GM21526 (cell line): ENCODE measurements at regions not wholly inside any gene's neighbourhood (a gene's known extent, or its start where the extent isn't known, plus 50 kb on each side); places are given as distances from the start of the nearest gene placed in this dataset.
A peak's percentile ranks its signal among the peaks of the same experiment; 100 is the strongest.

Experiments used
- ATAC-seq: cut with Tn5 transposase; IDR thresholded peaks from one replicate; pipeline ENCODE4 v1.9.1; 2021; ENCODE audit warnings: moderate library complexity; ENCODE audit not compliant: unreplicated experiment, low FRiP score

DNA sequence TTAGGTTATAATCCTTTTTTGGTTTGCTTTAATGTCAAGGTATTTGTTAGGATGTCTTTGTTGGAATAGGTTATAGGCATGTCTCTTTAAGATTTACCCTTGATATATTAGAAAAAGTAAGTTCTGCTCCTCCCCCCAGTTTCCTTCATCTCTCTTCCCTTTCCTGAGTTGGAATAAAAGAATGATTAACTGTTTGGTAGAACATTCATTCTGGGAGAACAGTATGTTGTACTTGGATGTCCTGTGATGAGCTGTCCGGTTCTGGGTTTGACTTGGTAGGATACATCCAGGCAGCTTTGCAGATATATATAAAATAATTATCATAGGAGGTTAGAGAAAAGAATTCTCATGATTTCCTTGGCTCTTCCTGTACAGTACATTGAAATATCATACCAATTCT, 199.6 kb upstream of the RREB1 start:
- no peak for ATAC-seq

DNA sequence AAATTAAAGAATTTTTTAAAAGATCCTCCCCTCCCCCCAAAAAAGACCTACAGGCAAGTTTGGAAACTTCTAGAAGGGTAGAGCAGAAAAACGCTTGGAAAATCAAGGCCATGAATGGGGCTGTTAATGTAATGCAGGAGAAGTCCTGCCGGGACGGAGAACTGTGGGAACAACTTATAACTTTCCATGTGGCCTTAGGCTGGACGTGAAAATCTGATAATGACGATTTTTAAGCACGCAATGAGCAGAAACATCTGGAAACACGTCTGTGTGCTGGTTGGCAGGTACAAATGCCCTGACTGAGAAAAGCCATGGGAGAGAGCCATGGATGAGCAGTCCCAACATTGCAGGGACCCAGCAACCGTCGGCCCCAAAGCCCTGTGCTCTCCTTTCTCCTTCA, 198.7 kb upstream of the RREB1 start:
- ATAC-seq: no peak

DNA sequence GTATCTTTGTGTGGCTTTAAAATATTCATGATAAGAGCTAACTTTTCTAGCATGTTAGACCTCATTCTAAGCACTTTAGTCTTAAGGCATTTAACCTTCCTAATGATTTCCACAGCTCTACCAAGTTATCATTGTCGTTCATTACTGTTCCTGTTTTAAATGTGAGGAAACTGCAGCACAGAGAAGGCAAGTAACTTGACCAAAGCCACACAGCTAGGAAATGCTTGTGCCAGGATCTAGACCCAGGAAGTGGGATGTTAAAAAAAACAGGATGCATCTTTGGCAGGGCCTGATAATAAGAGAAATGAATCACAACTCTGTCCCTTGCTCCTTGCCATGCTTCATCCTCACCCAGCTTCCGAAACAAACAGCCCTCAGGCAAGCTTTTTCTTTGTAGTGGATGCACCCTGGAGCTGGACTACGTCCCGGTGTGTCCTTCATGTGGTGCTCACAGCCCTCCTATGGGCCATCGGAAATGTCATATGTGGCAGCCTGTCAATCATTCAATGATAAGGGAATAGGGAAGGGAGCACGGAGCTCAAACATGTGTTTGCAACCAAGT, 196.9 kb upstream of the RREB1 start:
- ATAC-seq: no peak

DNA sequence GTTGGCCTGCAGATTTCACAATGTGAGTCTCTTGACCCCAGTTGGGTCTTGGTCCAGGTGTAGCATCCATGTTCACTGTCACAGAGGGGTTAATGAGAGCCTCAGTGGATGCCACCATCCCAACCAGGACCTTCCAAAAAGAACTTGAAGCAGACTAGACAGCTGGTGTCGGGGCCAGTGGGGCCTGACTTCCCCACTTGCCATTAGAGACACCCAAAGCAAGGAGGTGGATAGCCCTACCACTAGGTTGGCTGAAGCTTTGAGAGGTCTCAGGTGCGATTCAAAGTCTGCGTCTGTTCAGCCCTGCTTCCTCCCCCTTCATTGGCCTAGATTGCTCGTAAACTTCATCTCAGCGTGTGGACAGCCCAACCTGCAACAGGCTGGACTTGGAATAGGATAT, 196.4 kb upstream of the RREB1 start:
- ATAC-seq: no peak

DNA sequence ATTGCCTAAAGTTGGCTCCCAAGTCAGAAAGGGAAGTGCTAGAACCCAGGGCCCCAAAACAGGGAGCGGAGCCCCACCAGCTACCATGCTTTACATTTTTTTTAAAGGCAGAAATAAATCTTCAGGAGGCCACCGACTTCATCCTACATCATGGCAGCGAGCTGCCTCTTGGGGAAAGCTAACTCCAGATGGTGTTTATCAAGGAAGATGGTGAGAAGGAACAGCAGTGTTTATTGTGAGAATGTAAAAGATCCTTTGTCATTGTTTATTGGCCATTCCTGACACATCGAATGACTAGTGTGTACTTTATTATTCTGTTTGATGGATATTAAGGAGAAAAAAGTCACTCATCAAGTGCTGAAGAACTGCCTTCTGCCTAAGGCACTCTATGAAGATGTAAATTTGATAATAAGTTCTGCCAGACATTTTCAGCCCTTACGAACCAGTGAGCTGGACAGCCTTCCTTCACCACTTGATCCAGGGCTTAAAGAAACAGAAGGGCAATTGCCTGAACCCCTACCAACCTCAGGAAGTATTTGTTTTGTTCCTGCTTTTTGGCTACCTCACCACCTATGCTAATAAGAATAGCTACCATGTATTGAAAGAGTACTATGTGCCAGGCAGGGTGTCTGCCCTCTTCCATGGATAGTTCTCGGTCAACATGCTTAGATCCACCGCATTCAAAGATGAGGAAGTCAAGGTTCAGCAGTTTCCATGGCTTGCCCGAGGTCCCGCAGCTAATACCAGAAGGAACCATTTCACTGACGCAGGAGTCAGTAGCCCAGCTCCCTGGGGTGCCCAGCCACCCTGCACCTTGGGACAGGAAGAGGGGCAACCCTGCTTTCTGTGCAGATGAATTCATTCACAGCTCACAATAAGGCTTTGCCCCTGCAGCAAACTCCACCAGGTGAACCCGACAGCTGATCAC, 194.7 kb upstream of the RREB1 start:
- ATAC-seq: no peak

DNA sequence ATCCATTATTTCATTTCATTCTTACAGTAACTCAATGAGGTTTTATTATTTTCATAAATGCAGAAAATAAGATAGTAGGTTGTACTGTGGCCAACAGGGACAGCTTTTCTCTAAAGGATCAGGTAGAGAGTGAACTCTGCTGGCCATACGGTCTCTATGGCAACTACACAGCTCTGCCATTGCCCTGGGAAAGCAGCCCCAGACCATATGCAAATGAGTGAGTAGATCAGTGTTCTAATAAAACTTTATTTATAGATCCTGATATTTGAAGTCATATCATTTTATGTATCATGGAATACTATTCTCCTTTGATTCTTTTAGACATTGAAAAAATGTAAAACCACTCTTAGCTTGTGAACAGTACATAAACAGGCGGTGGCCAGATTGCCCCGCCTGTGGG, 192.5 kb upstream of the RREB1 start:
- ATAC-seq: no peak

DNA sequence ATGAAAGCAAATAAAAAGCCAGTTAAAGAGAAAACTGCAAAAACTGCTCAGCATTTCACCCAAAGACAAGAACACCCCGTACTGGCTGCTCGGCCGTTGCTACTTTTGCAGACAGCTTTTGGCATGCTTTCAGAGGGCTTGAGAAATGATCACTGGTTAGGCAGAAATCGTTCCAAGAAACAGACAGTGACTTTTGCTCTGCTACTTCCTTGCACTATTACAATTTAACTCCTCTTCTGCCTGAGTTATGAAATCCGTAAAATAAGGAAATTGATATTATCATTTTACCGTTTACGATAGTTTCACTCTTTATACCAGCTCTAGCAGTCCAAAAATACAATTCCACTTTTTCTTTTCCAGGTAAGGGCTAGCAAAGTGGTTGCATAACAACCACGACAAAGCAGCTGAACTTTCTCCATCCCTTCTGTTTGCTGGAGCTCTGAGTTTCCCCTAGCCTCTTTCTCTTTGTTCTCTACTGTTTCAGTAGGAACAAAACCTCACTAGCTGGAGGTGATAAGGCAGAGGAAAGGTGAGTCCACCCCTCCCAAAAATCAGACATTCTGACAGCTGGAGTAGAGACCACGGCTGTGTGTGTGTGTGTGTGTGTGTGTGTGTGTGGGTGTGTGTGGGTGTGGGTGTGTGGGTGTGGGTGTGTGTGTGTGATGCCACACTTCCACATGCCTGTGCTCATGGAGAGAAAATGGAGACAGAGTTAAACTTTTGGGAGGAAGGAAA, 191.8 kb upstream of the RREB1 start:
- ATAC-seq: no peak

DNA sequence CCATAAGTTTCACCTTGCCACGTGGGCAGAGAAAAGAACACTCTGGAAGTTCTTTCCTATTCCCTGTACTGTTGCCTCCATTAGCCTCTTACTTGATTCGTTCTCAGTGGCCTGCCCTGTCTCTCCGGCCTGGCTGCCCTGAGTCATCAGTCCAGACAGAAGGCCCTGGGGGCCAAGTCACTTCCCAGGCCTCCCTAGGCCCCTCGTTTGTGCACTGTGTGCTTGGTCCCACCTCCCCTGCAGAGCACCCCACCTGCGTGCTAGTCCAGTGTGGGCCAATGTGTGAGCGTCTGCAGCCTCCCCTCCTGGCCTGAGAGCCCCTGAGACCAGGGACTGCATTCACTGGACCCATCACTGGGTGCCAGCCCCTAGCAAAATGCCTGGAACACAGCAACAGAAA, 191.2 kb upstream of the RREB1 start:
- no peak for ATAC-seq

DNA sequence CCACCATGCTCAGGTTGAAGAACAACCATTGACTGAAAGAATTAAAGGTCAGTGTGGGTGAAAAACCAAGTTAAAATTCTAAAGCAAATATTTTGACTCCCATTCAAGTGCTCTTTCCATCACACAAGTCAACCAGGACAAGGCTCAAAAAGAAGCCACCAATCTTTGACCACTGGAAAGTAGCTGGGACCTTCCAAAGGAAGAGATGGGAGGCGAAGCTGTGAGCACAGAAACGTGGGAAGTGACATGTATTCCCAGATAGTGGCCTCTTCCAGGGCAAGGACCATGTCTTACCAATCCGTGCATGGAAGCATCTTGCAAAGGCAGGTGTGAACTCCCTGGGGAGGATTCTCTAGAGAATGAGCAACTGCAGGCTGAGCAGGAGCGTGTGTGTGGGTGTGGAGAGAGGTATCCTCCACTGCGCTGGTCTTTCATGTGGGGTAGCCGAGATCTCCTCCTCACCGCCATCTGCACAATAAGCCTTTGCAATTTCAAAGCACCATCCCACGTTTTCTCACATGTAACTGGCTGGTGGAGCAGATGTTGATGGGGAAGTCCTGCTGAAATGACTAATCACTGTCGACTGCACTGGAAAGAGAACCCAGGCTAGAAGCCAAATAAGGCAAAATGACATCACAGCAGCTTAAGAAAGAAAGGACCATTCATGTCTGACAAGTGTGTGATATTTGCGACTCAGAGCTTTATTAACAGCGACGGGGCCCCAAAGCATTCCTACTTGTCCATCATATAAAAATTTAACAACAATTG, 189.4 kb upstream of the RREB1 start:
- ATAC-seq: peak; percentile 86

DNA sequence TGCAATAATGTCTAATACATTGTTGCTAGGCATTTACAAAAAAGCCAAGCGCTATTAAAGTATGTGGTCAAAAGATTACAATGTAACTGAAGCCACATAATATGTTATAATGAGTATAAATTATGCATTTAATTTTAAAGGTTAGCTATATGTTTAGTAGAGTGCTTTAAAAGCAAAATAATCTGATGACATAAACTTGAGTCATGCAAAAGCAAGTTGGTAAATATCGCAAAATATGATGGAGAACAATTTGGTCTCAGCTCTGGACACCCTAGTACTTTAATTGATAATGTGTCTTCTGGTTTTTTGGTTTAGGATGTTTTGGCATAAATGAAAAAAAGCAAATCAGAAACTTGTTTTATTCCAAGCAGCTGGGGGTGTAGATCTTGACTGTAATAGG, 188.6 kb upstream of the RREB1 start:
- no peak for ATAC-seq

DNA sequence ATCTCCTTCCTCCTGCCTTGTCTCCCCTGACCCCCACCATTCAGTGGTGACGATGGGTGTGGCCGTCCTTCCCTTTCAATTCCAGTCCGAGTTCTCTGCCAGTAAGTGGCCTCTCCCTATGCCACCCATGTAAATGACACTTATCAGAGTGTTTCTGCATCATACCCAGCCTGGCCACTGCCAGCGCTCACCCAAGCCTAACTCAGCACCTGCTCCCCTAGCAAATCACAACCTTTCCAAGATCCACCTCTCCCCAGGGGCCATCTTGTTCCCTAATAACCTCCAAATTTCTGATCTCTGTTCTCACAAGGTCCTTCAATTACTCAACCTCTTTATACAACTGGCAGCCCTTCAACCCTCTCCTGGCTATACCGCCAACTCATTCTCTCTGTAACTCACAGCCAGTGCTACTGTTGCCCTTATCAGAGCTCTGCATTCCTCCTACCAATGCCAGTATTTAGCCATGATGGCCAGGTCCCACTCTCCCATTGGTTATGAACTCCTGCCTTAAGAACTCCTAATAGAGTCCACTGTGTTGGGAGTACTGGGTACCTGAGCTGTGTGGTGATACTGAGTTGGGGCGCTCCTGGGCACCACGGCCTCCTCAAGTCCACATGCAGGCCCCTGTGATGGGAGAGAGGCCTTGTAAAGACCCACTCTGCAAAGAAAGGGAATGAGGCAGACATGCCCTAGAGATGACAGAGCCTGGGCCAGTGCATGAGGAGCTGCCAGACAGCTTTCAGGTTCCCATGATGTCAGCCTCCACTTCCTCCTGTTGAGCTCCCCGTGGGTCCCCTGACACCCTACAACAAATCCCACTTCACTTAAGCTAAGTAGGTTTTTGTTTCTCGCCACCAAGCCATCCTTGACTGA, 187.4 kb upstream of the RREB1 start:
- ATAC-seq: no peak

DNA sequence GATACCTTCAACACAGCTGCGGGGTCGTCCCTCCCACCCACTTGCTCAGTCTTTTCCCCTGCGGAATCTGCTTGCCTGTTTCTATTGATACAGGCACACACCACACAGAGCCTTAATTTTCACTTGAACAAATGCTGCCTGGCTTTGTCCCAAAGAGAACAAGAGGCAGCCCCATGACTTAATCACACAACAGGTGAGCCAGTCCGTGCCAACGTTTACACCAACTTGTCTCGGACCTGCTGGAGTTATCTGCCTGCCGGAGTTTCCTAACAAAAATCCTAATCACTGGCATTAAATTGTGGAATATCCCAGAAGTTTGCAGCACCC, 186.8 kb upstream of the RREB1 start:
- ATAC-seq: no peak

DNA sequence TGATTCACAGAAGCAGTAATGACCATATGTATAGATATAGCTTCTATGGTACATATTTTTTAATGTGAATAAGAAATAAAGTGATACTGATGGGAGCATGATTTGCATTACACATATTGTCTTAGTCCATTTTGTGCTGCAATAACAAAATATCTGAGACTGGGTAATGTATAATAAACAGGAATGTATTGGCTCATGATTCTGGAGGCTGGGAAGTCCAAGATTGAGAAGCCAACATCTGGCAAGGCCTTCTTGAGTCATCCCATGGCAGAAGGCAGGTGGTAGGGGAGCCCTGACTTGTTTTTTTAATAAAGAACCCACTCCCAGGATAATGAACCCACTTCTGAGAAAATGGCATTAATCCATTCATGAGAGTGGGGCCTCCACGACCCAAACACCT, 185.6 kb upstream of the RREB1 start:
- ATAC-seq: no peak

DNA sequence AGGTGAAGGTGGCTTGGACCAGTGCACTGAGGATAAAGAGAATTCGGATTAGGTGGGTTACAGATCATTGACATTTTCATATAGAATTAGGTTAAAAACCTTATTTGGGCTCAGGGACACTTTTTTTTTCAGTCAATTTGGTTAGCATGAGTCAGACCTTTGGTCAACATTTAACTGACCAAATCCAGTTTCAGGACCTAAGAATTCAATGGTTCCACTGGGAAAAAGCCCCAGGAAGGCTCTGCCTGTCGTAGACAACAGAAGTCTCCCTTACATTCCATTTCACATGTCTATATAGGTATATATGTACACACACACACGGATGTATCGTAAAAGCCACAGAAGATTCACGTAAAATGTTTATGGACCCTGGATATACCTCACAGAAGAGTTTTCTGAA, 184.2 kb upstream of the RREB1 start:
- ATAC-seq: no peak

DNA sequence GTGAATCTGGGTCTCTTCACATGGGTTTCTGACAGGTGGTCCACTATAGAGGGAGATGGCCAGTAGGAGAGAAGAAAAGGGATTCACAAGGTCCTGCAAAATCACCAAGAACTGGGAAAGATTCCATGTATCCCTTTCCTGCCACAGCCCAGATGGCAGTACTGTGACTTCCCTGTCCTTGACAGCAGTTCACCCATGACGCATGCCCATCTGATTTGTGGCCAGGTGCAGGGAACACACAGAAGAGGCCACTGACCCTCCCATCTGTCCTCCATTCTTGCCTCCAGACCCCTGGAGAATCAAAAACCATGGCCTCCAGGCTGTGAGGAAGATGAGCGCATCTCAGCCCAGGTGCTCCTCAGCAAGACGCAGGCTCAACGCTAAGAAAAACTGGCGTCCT, 183.1 kb upstream of the RREB1 start:
- no peak for ATAC-seq

DNA sequence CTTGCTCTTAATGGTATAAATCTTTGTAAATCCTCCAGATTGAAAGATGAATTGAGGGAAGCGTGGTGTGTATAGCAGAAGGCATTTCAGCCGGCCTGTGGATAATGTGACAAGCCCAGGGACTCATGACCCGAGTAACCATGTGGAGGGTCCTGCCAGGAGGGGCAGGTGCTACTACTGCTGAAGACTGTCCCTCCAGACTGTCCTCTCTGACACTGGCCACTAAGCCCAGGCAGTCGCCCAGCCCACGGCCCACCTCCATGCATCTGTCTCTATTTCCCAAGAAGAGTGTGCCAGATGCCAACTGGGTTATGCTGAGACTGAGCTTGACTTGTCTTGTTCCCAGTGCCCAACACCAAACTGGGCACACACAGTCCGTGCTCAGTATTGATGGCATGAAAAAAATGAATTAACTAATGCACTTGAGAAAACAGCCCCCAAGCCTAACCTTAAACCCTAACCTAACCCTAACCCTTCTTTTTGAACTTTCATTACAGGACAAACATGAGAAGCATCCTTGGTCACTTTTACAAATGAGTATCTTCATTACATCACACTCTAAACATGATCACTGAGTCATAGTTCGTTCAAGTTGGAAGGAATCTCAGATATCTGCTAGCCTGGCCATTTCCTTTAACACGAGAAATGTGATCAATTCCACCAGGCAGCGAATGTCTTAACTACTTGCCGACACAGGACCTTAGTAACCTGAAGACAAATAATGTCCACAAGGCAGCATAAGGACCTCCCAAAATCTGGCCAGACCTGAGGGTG, 182.2 kb upstream of the RREB1 start:
- ATAC-seq: no peak

DNA sequence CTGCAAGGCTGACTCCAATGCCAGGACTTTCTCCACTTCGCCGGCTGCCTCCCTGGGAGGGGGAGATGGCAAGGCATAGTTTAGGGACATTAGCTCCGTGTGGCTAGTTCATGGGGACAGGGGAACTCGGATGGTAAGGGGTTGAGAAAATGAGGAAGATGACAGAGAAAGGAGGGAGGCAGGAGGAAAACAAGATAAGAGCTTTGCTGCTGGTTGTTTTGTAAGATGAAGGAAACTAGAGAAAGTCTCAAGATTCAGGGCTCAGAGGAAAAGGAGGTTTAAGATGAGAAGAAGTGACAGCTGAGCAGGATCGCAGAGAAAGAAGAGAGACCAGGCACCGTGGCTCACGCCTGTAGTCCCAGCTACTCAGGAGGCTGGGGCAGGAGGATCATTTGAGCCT, 180.9 kb upstream of the RREB1 start:
- ATAC-seq: no peak

DNA sequence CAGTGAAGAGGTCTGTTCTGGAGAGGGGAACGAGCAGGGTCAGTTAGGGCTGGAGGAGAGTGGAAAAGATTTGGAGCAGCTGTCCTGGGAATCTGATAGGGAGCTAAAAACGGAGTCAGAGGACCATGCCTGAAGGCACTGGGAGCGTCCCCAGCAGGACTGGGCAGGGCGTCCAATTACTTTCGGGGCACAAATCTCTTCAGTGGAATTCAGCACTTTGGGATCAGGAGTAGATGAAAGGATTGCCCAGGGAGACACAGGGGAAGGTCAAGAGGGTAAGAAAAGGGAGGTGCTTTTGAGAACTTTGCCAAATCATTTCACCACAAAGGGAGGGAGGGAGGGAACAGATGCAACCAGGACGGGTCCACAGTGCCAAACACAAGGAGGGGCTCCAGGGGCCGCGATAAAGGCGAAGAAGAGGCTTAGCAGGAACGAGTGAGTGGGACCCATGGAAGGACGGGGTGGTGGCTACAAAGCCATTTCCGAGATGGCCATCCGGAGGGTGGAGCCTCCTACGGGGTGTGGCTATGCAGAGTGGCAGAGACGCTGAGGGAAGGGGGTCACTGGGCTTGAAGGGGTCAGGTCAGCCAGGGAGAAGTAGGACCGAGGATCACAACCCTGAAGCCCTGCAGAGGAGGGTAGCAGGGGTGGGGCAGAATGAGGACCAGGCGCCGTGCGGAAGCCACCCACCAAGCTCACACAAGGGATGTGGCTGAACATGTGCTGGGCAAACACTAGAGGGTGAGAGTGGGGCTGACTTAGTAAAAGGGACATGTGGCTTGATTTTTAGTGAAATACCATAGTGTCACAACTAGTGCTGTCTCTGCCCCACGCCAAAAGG, 180.0 kb upstream of the RREB1 start:
- ATAC-seq: no peak
